ENCODE measurements at regions not wholly inside any gene's neighbourhood (a gene's known extent, or its start where the extent isn't known, plus 50 kb on each side); places are given as distances from the start of the nearest gene placed in this dataset.

- H3K27me3 ChIP-seq (ENCODE audit: low read length), result no peaks in the 10 kb centered on the region
- H3K9me3 ChIP-seq (ENCODE audit: insufficient read depth, low read length), result peaks cover 7% of the 10 kb centered on the region; the same call in 1 of the 2 replicates
- H3K36me3 ChIP-seq (ENCODE audit: low read length), result no peaks in the 10 kb centered on the region
- H3K79me2 ChIP-seq (ENCODE audit: insufficient read depth, low read length), result no peaks in the 10 kb centered on the region
- H3K4me3 ChIP-seq (ENCODE audit: insufficient read depth, low read length, poor library complexity, severe bottlenecking), result no peak overlapping the region
- H3F3A ChIP-seq (ENCODE audit: insufficient read depth), result no peaks in the 10 kb centered on the region
- H3K9me2 ChIP-seq (replicated peaks; ENCODE audit: insufficient read depth, low read length), result no peaks in the 10 kb centered on the region
- H3K9ac ChIP-seq (ENCODE audit: low read length), result no peak overlapping the region
- H4K20me1 ChIP-seq (ENCODE audit: low read depth, low read length), result no peaks in the 10 kb centered on the region
- no peak overlapping the region for H2AFZ ChIP-seq (ENCODE audit: low read depth, low read length, severe bottlenecking)
- TF ChIP-seq EZH2phosphoT487 (conservative IDR thresholded peaks at IDR 0.05; ENCODE audit: low read length) (no peak), CTCF (IDR thresholded peaks at IDR 0.05; ENCODE audit: insufficient read depth, low read length, poor library complexity, severe bottlenecking) (no peak)
- H3K4me2 ChIP-seq (ENCODE audit: low read depth, low read length, poor library complexity, severe bottlenecking), result no peak overlapping the region
- no peak overlapping the region for H3K27ac ChIP-seq (ENCODE audit: low read depth, low read length)
These were observed 306.1 kb upstream of the RTL1 start for GRCh38 chr14:101209594-101209993.

GRCh38 chr14:101215266-101215665 is 311.7 kb upstream of the RTL1 start:
- TF ChIP-seq CTCF (IDR thresholded peaks at IDR 0.05; ENCODE audit: insufficient read depth, low read length, poor library complexity, severe bottlenecking) (no peak), EZH2phosphoT487 (conservative IDR thresholded peaks at IDR 0.05; ENCODE audit: low read length) (no peak)
- Histone ChIP-seq H3K9me2 (replicated peaks; ENCODE audit: insufficient read depth, low read length) (no peaks in the 10 kb centered on the region), H3K4me2 (ENCODE audit: low read depth, low read length, poor library complexity, severe bottlenecking) (no peak overlapping the region), H3K4me3 (ENCODE audit: insufficient read depth, low read length, poor library complexity, severe bottlenecking) (no peak overlapping the region), H3K27me3 (ENCODE audit: low read length) (no peaks in the 10 kb centered on the region), H3K9ac (ENCODE audit: low read length) (no peak overlapping the region), H3F3A (ENCODE audit: insufficient read depth) (no peaks in the 10 kb centered on the region), H3K79me2 (ENCODE audit: insufficient read depth, low read length) (no peaks in the 10 kb centered on the region), H3K36me3 (ENCODE audit: low read length) (no peaks in the 10 kb centered on the region), H3K9me3 (ENCODE audit: insufficient read depth, low read length) (no peaks in the 10 kb centered on the region), H4K20me1 (ENCODE audit: low read depth, low read length) (no peaks in the 10 kb centered on the region), H3K27ac (ENCODE audit: low read depth, low read length) (no peak overlapping the region), H2AFZ (ENCODE audit: low read depth, low read length, severe bottlenecking) (no peak overlapping the region)

- no peak overlapping the region for H3K4me3 ChIP-seq (ENCODE audit: insufficient read depth, low read length, poor library complexity, severe bottlenecking)
- no peak overlapping the region for H2AFZ ChIP-seq (ENCODE audit: low read depth, low read length, severe bottlenecking)
- H3K36me3 ChIP-seq (ENCODE audit: low read length), result no peaks in the 10 kb centered on the region
- H3K9ac ChIP-seq (ENCODE audit: low read length), result no peak overlapping the region
- no peaks in the 10 kb centered on the region for H3K79me2 ChIP-seq (ENCODE audit: insufficient read depth, low read length)
- TF ChIP-seq CTCF (IDR thresholded peaks at IDR 0.05; ENCODE audit: insufficient read depth, low read length, poor library complexity, severe bottlenecking), result no peak
- TF ChIP-seq EZH2phosphoT487 (conservative IDR thresholded peaks at IDR 0.05; ENCODE audit: low read length), result no peak
- no peaks in the 10 kb centered on the region for H3K27me3 ChIP-seq (ENCODE audit: low read length)
- H4K20me1 ChIP-seq (ENCODE audit: low read depth, low read length), result no peaks in the 10 kb centered on the region
- H3K27ac ChIP-seq (ENCODE audit: low read depth, low read length), result no peak overlapping the region
- H3K9me3 ChIP-seq (ENCODE audit: insufficient read depth, low read length), result no peaks in the 10 kb centered on the region
- H3F3A ChIP-seq (ENCODE audit: insufficient read depth), result no peaks in the 10 kb centered on the region
- no peaks in the 10 kb centered on the region for H3K9me2 ChIP-seq (replicated peaks; ENCODE audit: insufficient read depth, low read length)
- no peak overlapping the region for H3K4me2 ChIP-seq (ENCODE audit: low read depth, low read length, poor library complexity, severe bottlenecking)
These were observed 312.4 kb upstream of the RTL1 start for GRCh38 chr14:101215927-101216326.
